Astrocyte of the cerebellum (primary cell): ENCODE measurements at regions not wholly inside any gene's neighbourhood (a gene's known extent, or its start where the extent isn't known, plus 50 kb on each side); places are given as distances from the start of the nearest gene placed in this dataset.

ENCODE experiments used
- DNase-seq: peaks from one replicate; pipeline ENCODE4 v3.0.0-alpha.2; 2011; ENCODE audit warnings: low read depth
- H3K4me3 ChIP-seq: 2 replicates; pipeline ENCODE4 v1.5.1; 2011; ENCODE audit warnings: mild to moderate bottlenecking, low read depth, low read length, moderate library complexity
- in situ Hi-C: cut with HindIII; loops from 2 replicates; pipeline ENCODE4 v1.10.0; 2017; ENCODE audit warnings: low sequenced_read_pairs
- TF ChIP-seq, protein P1 (sequence below): IDR thresholded peaks from 2 replicates; pipeline ENCODE4 v1.5.1; 2012; ENCODE audit warnings: low read length, low read depth, moderate library complexity, mild to moderate bottlenecking; ENCODE audit errors: missing control alignments

GRCh38 chr7:118794419-118794818, 569.9 kb downstream of the ANKRD7 start:
- in situ Hi-C loops, result no loop called here
- no peak for DNase-seq
- TF ChIP-seq, protein P1, sequence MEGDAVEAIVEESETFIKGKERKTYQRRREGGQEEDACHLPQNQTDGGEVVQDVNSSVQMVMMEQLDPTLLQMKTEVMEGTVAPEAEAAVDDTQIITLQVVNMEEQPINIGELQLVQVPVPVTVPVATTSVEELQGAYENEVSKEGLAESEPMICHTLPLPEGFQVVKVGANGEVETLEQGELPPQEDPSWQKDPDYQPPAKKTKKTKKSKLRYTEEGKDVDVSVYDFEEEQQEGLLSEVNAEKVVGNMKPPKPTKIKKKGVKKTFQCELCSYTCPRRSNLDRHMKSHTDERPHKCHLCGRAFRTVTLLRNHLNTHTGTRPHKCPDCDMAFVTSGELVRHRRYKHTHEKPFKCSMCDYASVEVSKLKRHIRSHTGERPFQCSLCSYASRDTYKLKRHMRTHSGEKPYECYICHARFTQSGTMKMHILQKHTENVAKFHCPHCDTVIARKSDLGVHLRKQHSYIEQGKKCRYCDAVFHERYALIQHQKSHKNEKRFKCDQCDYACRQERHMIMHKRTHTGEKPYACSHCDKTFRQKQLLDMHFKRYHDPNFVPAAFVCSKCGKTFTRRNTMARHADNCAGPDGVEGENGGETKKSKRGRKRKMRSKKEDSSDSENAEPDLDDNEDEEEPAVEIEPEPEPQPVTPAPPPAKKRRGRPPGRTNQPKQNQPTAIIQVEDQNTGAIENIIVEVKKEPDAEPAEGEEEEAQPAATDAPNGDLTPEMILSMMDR, result no peak
- no peak overlapping the region for H3K4me3 ChIP-seq

- in situ Hi-C loops, result no loop called here
- TF ChIP-seq, protein P1, result no peak
- no peak for DNase-seq
- no peak overlapping the region for H3K4me3 ChIP-seq
These were observed 576.9 kb downstream of the ANKRD7 start for GRCh38 chr7:118801366-118801765.

GRCh38 chr7:118802726-118803125, 578.2 kb downstream of the ANKRD7 start:
- no peak for DNase-seq
- TF ChIP-seq, protein P1, result no peak
- in situ Hi-C loops, result no loop called here
- no peak overlapping the region for H3K4me3 ChIP-seq

- in situ Hi-C loops, result no loop called here
- DNase-seq, result no peak
- no peak overlapping the region for H3K4me3 ChIP-seq
- TF ChIP-seq, protein P1, result no peak
These were observed 601.7 kb downstream of the ANKRD7 start for GRCh38 chr7:118826246-118826645.

- no peak overlapping the region for H3K4me3 ChIP-seq
- in situ Hi-C loops, result no loop called here
- TF ChIP-seq, protein P1, result no peak
- DNase-seq, result no peak
These were observed 612.4 kb downstream of the ANKRD7 start for GRCh38 chr7:118836933-118837332.

DNA sequence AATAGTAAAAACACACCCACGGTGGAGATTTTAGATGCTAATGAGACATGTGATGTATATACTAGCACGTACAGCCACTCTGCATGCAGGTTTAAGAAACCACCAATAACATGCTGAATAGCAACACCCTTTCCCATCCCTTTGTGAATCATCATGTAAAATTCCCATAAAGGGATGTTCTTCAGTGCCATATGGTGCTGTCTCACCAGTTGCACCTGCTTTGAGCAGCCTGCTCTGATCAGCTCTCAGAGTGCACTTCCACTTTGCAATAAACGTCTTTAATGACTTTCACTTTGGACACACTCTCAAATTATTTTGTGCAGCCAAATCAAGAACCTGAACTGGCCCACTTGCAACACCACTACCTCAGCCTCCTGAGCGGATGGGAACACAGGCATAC, 615.0 kb downstream of the ANKRD7 start:
- TF ChIP-seq, protein P1, result no peak
- no peak for DNase-seq
- in situ Hi-C loops, result no loop called here
- H3K4me3 ChIP-seq, result no peak overlapping the region

DNA sequence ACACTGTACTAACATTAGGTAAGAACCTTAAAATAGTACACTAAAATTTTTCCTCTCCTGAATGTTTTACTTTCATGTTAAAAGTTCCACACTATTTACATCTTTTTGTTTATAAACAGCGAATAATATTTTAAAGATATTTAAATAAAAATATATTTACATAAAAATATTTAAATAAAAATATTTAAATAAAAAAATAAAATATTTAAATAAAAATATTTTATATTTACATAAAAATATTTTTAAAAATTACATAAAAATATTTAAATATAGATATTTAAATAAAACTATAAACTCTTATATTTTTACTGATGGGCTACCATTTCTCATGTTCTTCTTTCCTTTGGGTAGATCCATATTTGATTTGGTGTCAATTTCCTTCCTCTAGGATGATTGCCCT, 619.0 kb downstream of the ANKRD7 start:
- TF ChIP-seq, protein P1, result no peak
- no peak overlapping the region for H3K4me3 ChIP-seq
- no peak for DNase-seq
- in situ Hi-C loops, result no loop called here
